H1 (cell line): ENCODE measurements at regions not wholly inside any gene's neighbourhood (a gene's known extent, or its start where the extent isn't known, plus 50 kb on each side); places are given as distances from the start of the nearest gene placed in this dataset.
A peak's percentile ranks its signal among the peaks of the same experiment; 100 is the strongest.

Experiments
- CTCF ChIA-PET: fragments of 300-600 bp; sonication (Branson Sonifier 250); formaldehyde crosslinking; loops from one replicate; lab custom pipeline; 2021; ENCODE audit not compliant: partially characterized antibody; lab: Charles Lee
- POLR2A ChIA-PET: fragments of 300-600 bp; sonication (Branson Sonifier 250); formaldehyde crosslinking; loops from one replicate; lab custom pipeline; 2021; ENCODE audit warnings: inconsistent platforms; ENCODE audit not compliant: partially characterized antibody; lab: Charles Lee
- DNase-seq, 2 experiments: peaks; one replicate each; pipeline versions ENCODE4 v3.0.0 to v3.0.0-alpha.2; 2010 to 2022; ENCODE audit warnings: low spot score in 2 of 2, low read depth in 1 of 2, mixed read lengths in 1 of 2
- FAIRE-seq: peaks from 2 replicates; lab custom pipeline; 2011; peaks lifted over from hg19 to GRCh38; lab: Jason Lieb, UNC
- H2AFZ ChIP-seq: 2 replicates; pipeline ENCODE4 v1.8.1; 2012; ENCODE audit warnings: low read length, inconsistent platforms
- H2AK5ac ChIP-seq: 2 replicates; pipeline ENCODE4 v1.6.1; 2013; ENCODE audit warnings: low read depth, low read length
- H2BK120ac ChIP-seq: replicated peaks from 2 replicates; pipeline ENCODE3; 2013; ENCODE audit warnings: low read depth, low read length, inconsistent platforms
- H2BK12ac ChIP-seq: 2 replicates; pipeline ENCODE4 v1.6.1; 2013; ENCODE audit warnings: low read depth, low read length
- H2BK15ac ChIP-seq: 2 replicates; pipeline ENCODE4 v1.6.1; 2013; ENCODE audit warnings: low read length
- H2BK20ac ChIP-seq: 2 replicates; pipeline ENCODE4 v1.6.1; 2013; ENCODE audit warnings: low read length
- H2BK5ac ChIP-seq: 2 replicates; pipeline ENCODE4 v1.6.1; 2013; ENCODE audit warnings: low read depth, low read length
- H3K14ac ChIP-seq: 2 replicates; pipeline ENCODE4 v1.6.1; 2013; ENCODE audit warnings: inconsistent platforms; ENCODE audit not compliant: insufficient read length
- H3K18ac ChIP-seq: 2 replicates; pipeline ENCODE4 v1.6.1; 2013; ENCODE audit warnings: low read length; ENCODE audit errors: extremely low read depth
- H3K23ac ChIP-seq: 2 replicates; pipeline ENCODE4 v1.6.1; 2013; ENCODE audit warnings: inconsistent platforms; ENCODE audit not compliant: insufficient read length
- H3K23me2 ChIP-seq: 2 replicates; pipeline ENCODE4 v1.6.1; 2013; ENCODE audit warnings: low read depth, low read length
- H3K27ac ChIP-seq: 2 replicates; pipeline ENCODE4 v1.6.1; 2011; ENCODE audit warnings: low read depth, low read length, inconsistent platforms
- H3K27me3 ChIP-seq, 4 experiments: replicated peaks in 1 of 4; 1 replicate in 1 of 4; 2 replicates in 3 of 4; pipeline versions ENCODE4 v1.6.1 to v1.8.1; 2011 to 2013; ENCODE audit warnings: low read length in 3 of 4, mild to moderate bottlenecking in 3 of 4, inconsistent platforms in 2 of 4, mixed read lengths in 2 of 4, moderate library complexity in 1 of 4; ENCODE audit not compliant: control insufficient read depth in 3 of 4, insufficient read depth in 3 of 4; ENCODE audit errors: extremely low read depth in 1 of 4
- H3K36me3 ChIP-seq, 4 experiments: 2 replicates each; pipeline versions ENCODE4 v1.6.1 to v1.8.1; 2011 to 2013; ENCODE audit warnings: mild to moderate bottlenecking in 4 of 4, low read length in 3 of 4, moderate library complexity in 2 of 4, control low read depth in 1 of 4, inconsistent platforms in 1 of 4; ENCODE audit not compliant: insufficient read depth in 4 of 4, control insufficient read depth in 2 of 4
- H3K4ac ChIP-seq: replicated peaks from 2 replicates; pipeline ENCODE3; 2013; ENCODE audit warnings: low read length, low read depth, mixed read lengths, inconsistent platforms; ENCODE audit not compliant: insufficient read length
- H3K4me1 ChIP-seq, 4 experiments: replicated peaks in 1 of 4; 1 replicate in 1 of 4; 2 replicates in 3 of 4; pipeline versions ENCODE4 v1.6.1 to v1.8.1; 2011 to 2013; ENCODE audit warnings: low read length in 3 of 4, inconsistent platforms in 2 of 4, mixed read lengths in 1 of 4; ENCODE audit not compliant: insufficient read depth in 4 of 4, control insufficient read depth in 3 of 4
- H3K4me2 ChIP-seq, 2 experiments: 2 replicates each; pipeline versions ENCODE4 v1.6.1 to v1.8.1; 2011 to 2013; ENCODE audit warnings: low read depth in 2 of 2, low read length in 2 of 2, control low read depth in 1 of 2, inconsistent platforms in 1 of 2, mild to moderate bottlenecking in 1 of 2; ENCODE audit not compliant: insufficient read depth in 1 of 2
- H3K4me3 ChIP-seq, 4 experiments: fragments of 200-600, 300-600 bp in 1 of 4; sonication (generic), shearing (Covaris generic), sonication (Bioruptor Twin) in 1 of 4; 2 replicates each; pipeline versions ENCODE4 v1.5.1 to v1.8.1; 2011 to 2016; ENCODE audit warnings: low read length in 4 of 4, low read depth in 3 of 4, control low read depth in 2 of 4, inconsistent platforms in 2 of 4, mild to moderate bottlenecking in 2 of 4, mixed read lengths in 1 of 4, moderate library complexity in 1 of 4; ENCODE audit not compliant: insufficient read depth in 2 of 4; ENCODE audit errors: extremely low read depth in 1 of 4
- H3K56ac ChIP-seq: replicated peaks from 2 replicates; pipeline ENCODE3; 2013; ENCODE audit warnings: low read depth, mild to moderate bottlenecking, mixed read lengths, low read length, inconsistent platforms; ENCODE audit not compliant: insufficient read length
- H3K79me1 ChIP-seq: 2 replicates; pipeline ENCODE4 v1.6.1; 2013; ENCODE audit warnings: low read depth, low read length, control low read depth
- H3K79me2 ChIP-seq, 2 experiments: 2 replicates each; pipeline versions ENCODE4 v1.6.1 to v1.8.1; 2012 to 2013; ENCODE audit warnings: low read length in 2 of 2, mild to moderate bottlenecking in 2 of 2, inconsistent platforms in 1 of 2; ENCODE audit not compliant: insufficient read depth in 2 of 2, control insufficient read depth in 1 of 2
- H3K9ac ChIP-seq, 4 experiments: replicated peaks in 1 of 4; 1 replicate in 1 of 4; 2 replicates in 3 of 4; pipeline versions ENCODE4 v1.6.1 to v1.8.1; 2011 to 2013; ENCODE audit warnings: low read depth in 3 of 4, low read length in 3 of 4, control low read depth in 2 of 4, mild to moderate bottlenecking in 2 of 4, moderate library complexity in 2 of 4, inconsistent platforms in 1 of 4; ENCODE audit errors: extremely low read depth in 1 of 4
- H3K9me3 ChIP-seq, 2 experiments: 2 replicates each; pipeline versions ENCODE4 v1.6.1 to v1.8.1; 2012 to 2013; ENCODE audit warnings: mild to moderate bottlenecking in 2 of 2, moderate library complexity in 2 of 2, control low read depth in 1 of 2, inconsistent platforms in 1 of 2, low read depth in 1 of 2, low read length in 1 of 2, mixed read lengths in 1 of 2; ENCODE audit not compliant: insufficient read depth in 2 of 2
- H4K20me1 ChIP-seq, 2 experiments: replicated peaks in 1 of 2; 2 replicates each; pipeline versions ENCODE3 to v1.8.1; 2011 to 2013; ENCODE audit warnings: inconsistent platforms in 2 of 2, low read length in 2 of 2, mild to moderate bottlenecking in 1 of 2; ENCODE audit not compliant: insufficient read depth in 2 of 2, control insufficient read depth in 1 of 2
- H4K5ac ChIP-seq: 2 replicates; pipeline ENCODE4 v1.6.1; 2013; ENCODE audit warnings: low read length, low read depth, mixed read lengths, inconsistent platforms; ENCODE audit not compliant: insufficient read length
- H4K8ac ChIP-seq: 2 replicates; pipeline ENCODE4 v1.8.0; 2013; ENCODE audit warnings: mild to moderate bottlenecking, moderate library complexity, low read length, inconsistent platforms; ENCODE audit not compliant: insufficient read depth; ENCODE audit errors: extremely low read depth
- H4K91ac ChIP-seq: replicated peaks from 2 replicates; pipeline ENCODE3; 2013; ENCODE audit warnings: low read length, mixed read lengths, inconsistent platforms; ENCODE audit not compliant: insufficient read length
- JUND ChIP-seq: IDR thresholded peaks from 2 replicates; pipeline ENCODE4 v1.6.1; 2011; ENCODE audit warnings: mild to moderate bottlenecking, improper control_type of control experiment, low read length
- RXRA ChIP-seq: IDR thresholded peaks from 2 replicates; pipeline ENCODE4 v1.6.1; 2011; ENCODE audit warnings: low read depth, mild to moderate bottlenecking, low read length, moderate library complexity; ENCODE audit not compliant: insufficient read depth
- WGBS, 2 experiments: shearing (Covaris generic) in 1 of 2; methylation state at CpG; one replicate each; pipeline versions ENCODE4 v1.1.6 to v1.1.7; 2013 to 2015; ENCODE audit warnings: low lambda C conversion rate in 2 of 2, mixed read lengths in 2 of 2, inconsistent platforms in 1 of 2, low coverage in 1 of 2, missing lambda C conversion rate in 1 of 2; ENCODE audit not compliant: insufficient replicate concordance in 2 of 2, insufficient coverage in 1 of 2, insufficient read length in 1 of 2; ENCODE audit errors: extremely low coverage in 1 of 2, missing lambda C conversion rate in 1 of 2; 5-methylcytosine and 5-hydroxymethylcytosine counted together

DNA sequence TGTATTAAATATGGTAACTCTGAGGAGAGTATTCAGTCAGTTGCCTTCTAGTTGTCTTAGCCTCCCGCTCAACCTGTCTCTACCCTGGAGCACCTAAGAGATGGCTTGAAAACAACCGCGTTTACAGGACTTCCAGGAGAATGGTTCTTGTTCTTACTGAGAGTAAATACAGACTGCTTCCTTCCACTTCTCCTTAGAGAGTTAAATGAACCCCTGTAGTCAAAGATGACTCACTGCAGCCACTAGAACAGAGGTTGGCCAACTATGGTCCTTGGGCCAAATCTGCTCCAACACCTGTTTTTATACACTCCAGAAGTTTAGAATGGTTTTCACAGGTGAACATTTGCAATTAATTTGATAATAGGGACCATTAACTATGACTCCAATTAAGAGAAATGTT lies 60.1 kb upstream of the ASB17 start:
- H2BK5ac ChIP-seq: no peak overlapping the region
- ChIA-PET CTCF (interaction anchor here (0.6 to 4.1 kb wide), 9 partner anchors 11 to 368 kb away, joined by 3 to 24 read pairs (median 5); partner anchors contain the start of gene ASB17), POLR2A (no interaction called here)
- H3K27me3 ChIP-seq: no peaks in the 10 kb centered on the region
- no peaks in the 10 kb centered on the region for H3K23me2 ChIP-seq
- H3K36me3 ChIP-seq: no peaks in the 10 kb centered on the region
- WGBS, 2 experiments: 76% methylated on average over 3 of the region's 3 CpGs; no CpG with 5 or more reads in 1 of the 2 experiments
- TF ChIP-seq JUND (peak; percentile 31; the same call in 1 of the 2 replicates), RXRA (no peak)
- H3K9me3 ChIP-seq: no peaks in the 10 kb centered on the region
- no peak overlapping the region for H2BK20ac ChIP-seq
- H2AFZ ChIP-seq: 0 out of 2 replicates have a peak overlapping the region, but pooled peaks have one; percentile 7
- no peak overlapping the region for H2BK15ac ChIP-seq
- no peak overlapping the region for H4K5ac ChIP-seq
- H4K20me1 ChIP-seq: no peaks in the 10 kb centered on the region
- no peak overlapping the region for H3K18ac ChIP-seq
- no peak overlapping the region for H4K91ac ChIP-seq
- no peak overlapping the region for H3K27ac ChIP-seq
- H2BK12ac ChIP-seq: no peak overlapping the region
- FAIRE-seq: no peak
- H3K23ac ChIP-seq: no peak overlapping the region
- no peaks in the 10 kb centered on the region for H3K79me1 ChIP-seq
- H3K4me3 ChIP-seq: no peak overlapping the region
- H3K56ac ChIP-seq: no peak overlapping the region
- DNase-seq: no peak
- H3K4me2 ChIP-seq: no peak overlapping the region
- H2BK120ac ChIP-seq: no peak overlapping the region
- H3K9ac ChIP-seq: no peak overlapping the region
- no peak overlapping the region for H4K8ac ChIP-seq
- no peak overlapping the region for H2AK5ac ChIP-seq
- no peak overlapping the region for H3K14ac ChIP-seq
- no peak overlapping the region for H3K4ac ChIP-seq
- H3K79me2 ChIP-seq: no peaks in the 10 kb centered on the region
- H3K4me1 ChIP-seq: no peaks in the 10 kb centered on the region; a peak in 1 of 7 replicates
